ENCODE measurements at regions not wholly inside any gene's neighbourhood (a gene's known extent, or its start where the extent isn't known, plus 50 kb on each side); places are given as distances from the start of the nearest gene placed in this dataset.

GRCh38 chr2:219706823-219707281 lies 79.4 kb downstream of the SLC4A3 start:
- no peak overlapping the region for H3K27ac ChIP-seq
- in situ Hi-C loops (cut with MboI) = no loop called here
- DNase-seq = peak; percentile 31
- TF ChIP-seq EZH2 (IDR thresholded peaks at IDR 0.05; ENCODE audit: insufficient read depth, poor library complexity, severe bottlenecking) = no peak
- no peak for TF ChIP-seq EZH2phosphoT487 (IDR thresholded peaks at IDR 0.05; ENCODE audit: insufficient read depth, low read depth)
- no peaks in the 10 kb centered on the region for H3K9me3 ChIP-seq (ENCODE audit: low read depth)
- H3K27me3 ChIP-seq (replicated peaks; ENCODE audit: insufficient read depth) = peaks cover 11% of the 10 kb centered on the region; the same call in 1 of the 2 replicates
- H3K4me3 ChIP-seq = no peak overlapping the region
- no peaks in the 10 kb centered on the region for H3F3A ChIP-seq (ENCODE audit: insufficient read depth)
- no peaks in the 10 kb centered on the region for H3K79me2 ChIP-seq (ENCODE audit: insufficient read depth)
- WGBS, 2 experiments (ENCODE audit: low coverage in 1 of 2, low lambda C conversion rate in 2 of 2, missing lambda C conversion rate in 2 of 2) = 85 to 86% methylated on average over 4 of the region's 4 CpGs
- no peaks in the 10 kb centered on the region for H3K9me2 ChIP-seq (ENCODE audit: insufficient read depth)
- no peaks in the 10 kb centered on the region for H4K20me1 ChIP-seq (ENCODE audit: insufficient read depth)
- H2AFZ ChIP-seq = no peak overlapping the region
- H3K36me3 ChIP-seq (ENCODE audit: low read depth) = no peaks in the 10 kb centered on the region
- no peak overlapping the region for H3K9ac ChIP-seq
- H3K4me1 ChIP-seq (ENCODE audit: insufficient read depth) = 0 out of 2 replicates have a peak, but pooled peaks cover 4% of the 10 kb centered on the region
- H3K4me2 ChIP-seq (ENCODE audit: unreplicated experiment) = no peak overlapping the region

DNA sequence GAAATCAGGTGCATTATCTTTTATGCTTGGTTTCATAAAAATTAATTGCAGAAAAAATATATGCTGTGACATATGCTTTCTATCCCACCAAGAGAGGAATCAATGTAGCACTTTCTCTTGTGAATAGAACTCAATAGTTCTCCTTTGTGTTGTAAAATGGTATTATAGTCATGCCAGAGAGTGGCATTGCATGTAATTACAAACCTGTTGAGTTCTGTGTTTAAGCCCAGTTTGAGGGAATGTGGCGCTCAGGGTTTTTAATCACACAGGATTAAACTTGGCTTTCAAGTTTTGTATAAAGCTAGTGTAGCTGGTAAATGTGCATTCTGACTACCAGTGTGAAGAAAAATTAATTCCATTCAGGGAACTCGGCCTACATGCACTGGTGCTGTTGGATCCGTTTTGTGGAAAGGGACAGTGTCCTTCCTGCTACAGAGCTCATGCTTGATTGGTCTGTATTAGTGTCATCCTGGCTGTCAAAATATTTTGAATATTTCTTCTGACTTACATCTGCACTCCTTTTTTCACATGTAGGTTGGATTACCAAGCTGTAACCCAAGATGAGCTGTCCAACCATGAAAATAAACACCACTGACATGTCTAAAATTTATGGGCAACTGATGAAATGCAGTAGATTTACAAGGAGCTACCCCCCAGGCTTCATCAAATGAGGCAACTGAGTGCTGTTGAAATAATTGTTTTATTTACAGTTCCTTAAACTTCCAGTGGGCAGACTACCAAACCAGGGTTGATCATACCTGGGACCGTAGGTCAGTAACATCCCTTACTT lies 80.3 kb downstream of the SLC4A3 start:
- no peak for DNase-seq

DNA sequence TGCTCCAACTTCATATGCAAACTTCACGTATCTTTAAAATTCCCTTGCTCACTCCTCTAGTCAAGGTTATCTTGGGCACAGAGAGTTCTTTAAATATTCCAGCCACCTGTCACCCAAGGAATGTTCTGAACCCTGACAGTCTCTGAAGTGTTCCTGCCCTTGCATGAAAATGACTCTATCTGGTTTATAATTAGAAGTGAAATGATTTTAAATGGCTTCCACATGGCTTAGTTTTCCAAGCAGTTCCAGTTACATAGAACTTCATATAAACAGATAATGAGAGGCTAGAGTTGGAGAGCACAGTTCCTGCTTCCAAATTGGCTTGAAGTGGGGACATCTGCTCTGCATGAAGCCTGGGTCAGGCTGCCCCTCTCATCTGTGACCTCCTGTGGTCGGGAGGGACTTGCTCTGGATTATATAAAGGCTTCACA lies 81.9 kb downstream of the SLC4A3 start:
- H3K9ac ChIP-seq = no peak overlapping the region
- H4K20me1 ChIP-seq (ENCODE audit: insufficient read depth) = no peaks in the 10 kb centered on the region
- DNase-seq = no peak
- no peak overlapping the region for H2AFZ ChIP-seq
- H3K9me2 ChIP-seq (ENCODE audit: insufficient read depth) = no peaks in the 10 kb centered on the region
- no peaks in the 10 kb centered on the region for H3K36me3 ChIP-seq (ENCODE audit: low read depth)
- peaks cover 5% of the 10 kb centered on the region; the same call in 1 of the 2 replicates for H3K27me3 ChIP-seq (replicated peaks; ENCODE audit: insufficient read depth)
- no peaks in the 10 kb centered on the region for H3K79me2 ChIP-seq (ENCODE audit: insufficient read depth)
- no peak overlapping the region for H3K27ac ChIP-seq
- H3K4me1 ChIP-seq (ENCODE audit: insufficient read depth) = no peaks in the 10 kb centered on the region
- no peak overlapping the region for H3K4me3 ChIP-seq
- no peaks in the 10 kb centered on the region for H3K9me3 ChIP-seq (ENCODE audit: low read depth)
- H3F3A ChIP-seq (ENCODE audit: insufficient read depth) = no peaks in the 10 kb centered on the region
- in situ Hi-C loops (cut with MboI) = no loop called here
- 2 to 3% methylated on average over 2 of the region's 2 CpGs for WGBS, 2 experiments (ENCODE audit: low coverage in 1 of 2, low lambda C conversion rate in 2 of 2, missing lambda C conversion rate in 2 of 2)
- no peak for TF ChIP-seq EZH2 (IDR thresholded peaks at IDR 0.05; ENCODE audit: insufficient read depth, poor library complexity, severe bottlenecking)
- no peak overlapping the region for H3K4me2 ChIP-seq (ENCODE audit: unreplicated experiment)

More for the DNA sequence above, 80.3 kb downstream of the SLC4A3 start:
- no peaks in the 10 kb centered on the region for H3F3A ChIP-seq (ENCODE audit: insufficient read depth)
- peaks cover 11% of the 10 kb centered on the region; the same call in 1 of the 2 replicates for H3K27me3 ChIP-seq (replicated peaks; ENCODE audit: insufficient read depth)
- no peak overlapping the region for H3K4me3 ChIP-seq
- in situ Hi-C loops (cut with MboI) = no loop called here
- WGBS, 2 experiments (ENCODE audit: low coverage in 1 of 2, low lambda C conversion rate in 2 of 2, missing lambda C conversion rate in 2 of 2) = 57% methylated on average over 4 of the region's 4 CpGs
- no peaks in the 10 kb centered on the region for H3K4me1 ChIP-seq (ENCODE audit: insufficient read depth)
- H3K27ac ChIP-seq = no peak overlapping the region
- H4K20me1 ChIP-seq (ENCODE audit: insufficient read depth) = no peaks in the 10 kb centered on the region
- no peak overlapping the region for H3K9ac ChIP-seq
- no peaks in the 10 kb centered on the region for H3K9me2 ChIP-seq (ENCODE audit: insufficient read depth)
- H3K79me2 ChIP-seq (ENCODE audit: insufficient read depth) = no peaks in the 10 kb centered on the region
- no peak overlapping the region for H3K4me2 ChIP-seq (ENCODE audit: unreplicated experiment)
- no peaks in the 10 kb centered on the region for H3K9me3 ChIP-seq (ENCODE audit: low read depth)
- TF ChIP-seq EZH2phosphoT487 (IDR thresholded peaks at IDR 0.05; ENCODE audit: insufficient read depth, low read depth) = no peak
- TF ChIP-seq EZH2 (IDR thresholded peaks at IDR 0.05; ENCODE audit: insufficient read depth, poor library complexity, severe bottlenecking) = no peak
- H2AFZ ChIP-seq = no peak overlapping the region
- no peaks in the 10 kb centered on the region for H3K36me3 ChIP-seq (ENCODE audit: low read depth)

DNA sequence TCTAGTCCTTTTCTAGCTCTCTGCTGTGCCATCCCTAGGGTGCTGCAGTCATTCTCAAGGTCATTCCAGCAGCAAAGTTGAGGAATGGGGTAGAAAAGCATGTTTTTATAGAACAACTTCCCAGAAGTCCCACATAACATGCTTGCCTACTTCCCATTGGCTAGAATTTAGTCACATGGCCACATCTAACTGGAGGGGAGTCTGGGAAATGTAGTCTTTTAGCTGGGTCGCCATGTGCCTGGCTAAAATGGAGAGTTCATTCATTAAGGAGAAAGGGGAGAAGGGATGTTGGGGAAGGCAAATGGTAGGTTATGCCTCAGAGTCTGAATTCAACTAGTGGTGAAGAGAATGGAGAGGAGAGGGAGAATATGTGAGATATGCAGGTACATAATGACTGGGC lies 85.7 kb downstream of the SLC4A3 start:
- no peak overlapping the region for H3K9ac ChIP-seq
- H3F3A ChIP-seq (ENCODE audit: insufficient read depth) = no peaks in the 10 kb centered on the region
- H3K27ac ChIP-seq = no peak overlapping the region
- TF ChIP-seq EZH2phosphoT487 (IDR thresholded peaks at IDR 0.05; ENCODE audit: insufficient read depth, low read depth) (no peak), EZH2 (IDR thresholded peaks at IDR 0.05; ENCODE audit: insufficient read depth, poor library complexity, severe bottlenecking) (no peak)
- H3K79me2 ChIP-seq (ENCODE audit: insufficient read depth) = no peaks in the 10 kb centered on the region
- no peak overlapping the region for H3K4me2 ChIP-seq (ENCODE audit: unreplicated experiment)
- DNase-seq = peak; percentile 54
- peaks cover 9% of the 10 kb centered on the region; the same call in 1 of the 2 replicates for H3K27me3 ChIP-seq (replicated peaks; ENCODE audit: insufficient read depth)
- no peaks in the 10 kb centered on the region for H3K9me3 ChIP-seq (ENCODE audit: low read depth)
- no peaks in the 10 kb centered on the region for H3K9me2 ChIP-seq (ENCODE audit: insufficient read depth)
- H4K20me1 ChIP-seq (ENCODE audit: insufficient read depth) = no peaks in the 10 kb centered on the region
- no peaks in the 10 kb centered on the region for H3K36me3 ChIP-seq (ENCODE audit: low read depth)
- 12 to 15% methylated on average over 1 of the region's 1 CpG for WGBS, 2 experiments (ENCODE audit: low coverage in 1 of 2, low lambda C conversion rate in 2 of 2, missing lambda C conversion rate in 2 of 2)
- H3K4me1 ChIP-seq (ENCODE audit: insufficient read depth) = no peaks in the 10 kb centered on the region
- H3K4me3 ChIP-seq = no peak overlapping the region
- in situ Hi-C loops (cut with MboI) = no loop called here
- H2AFZ ChIP-seq = peak overlapping the region; percentile 66
